Endothelial cell of umbilical vein (primary cell): ENCODE measurements at regions not wholly inside any gene's neighbourhood (a gene's known extent, or its start where the extent isn't known, plus 50 kb on each side); places are given as distances from the start of the nearest gene placed in this dataset.

Source experiments
- BruUV-seq: library from RNA; stranded (reverse); fragments of 400-500 nt; replicated peaks from 2 replicates; lab custom pipeline; 2021; lab: Mats Ljungman, UMichigan
- CTCF ChIA-PET: fragments of 300-600, 350-600 bp; sonication (Branson Sonifier 250); formaldehyde crosslinking; loops from one replicate; lab custom pipeline; 2021; ENCODE audit warnings: antibody characterized with exemption, inconsistent platforms; lab: Charles Lee
- POLR2A ChIA-PET: fragments of 300-600, 350-600 bp; sonication (Branson Sonifier 250); formaldehyde crosslinking; loops from one replicate; lab custom pipeline; 2021; ENCODE audit warnings: antibody characterized with exemption, inconsistent platforms; lab: Charles Lee
- DNase-seq: peaks from one replicate; pipeline ENCODE4 v3.0.0-alpha.2; 2011; ENCODE audit warnings: low read depth, low spot score
- FAIRE-seq: peaks from 2 replicates; lab custom pipeline; 2011; peaks lifted over from hg19 to GRCh38; lab: Jason Lieb, UNC
- H2AFZ ChIP-seq: 2 replicates; pipeline ENCODE4 v1.6.0; 2012; ENCODE audit warnings: low read depth, low read length, control low read depth, inconsistent platforms
- H3K27ac ChIP-seq: 2 replicates; pipeline ENCODE4 v1.5.1; 2011; ENCODE audit warnings: low read depth, mild to moderate bottlenecking, control low read depth, low read length, moderate library complexity; ENCODE audit not compliant: insufficient read depth
- H3K27me3 ChIP-seq, 2 experiments: 2 replicates each; pipeline versions ENCODE4 v1.6.0 to v1.6.1; 2011; ENCODE audit warnings: low read length in 2 of 2, mixed read lengths in 1 of 2; ENCODE audit not compliant: control insufficient read depth in 2 of 2, insufficient read depth in 2 of 2
- H3K36me3 ChIP-seq, 2 experiments: 2 replicates in 1 of 2; 3 replicates in 1 of 2; pipeline ENCODE4 v1.5.1; 2011; ENCODE audit warnings: low read length in 2 of 2, mild to moderate bottlenecking in 1 of 2, moderate library complexity in 1 of 2; ENCODE audit not compliant: control insufficient read depth in 2 of 2, insufficient read depth in 2 of 2; ENCODE audit errors: extremely low read depth in 1 of 2
- H3K4me1 ChIP-seq: 3 replicates; pipeline ENCODE4 v1.5.1; 2011; ENCODE audit warnings: mild to moderate bottlenecking, low read length; ENCODE audit not compliant: control insufficient read depth, insufficient read depth; ENCODE audit errors: extremely low read depth
- H3K4me2 ChIP-seq: 2 replicates; pipeline ENCODE4 v1.6.1; 2011; ENCODE audit warnings: low read length, control low read depth, mixed read lengths; ENCODE audit not compliant: insufficient read depth
- H3K4me3 ChIP-seq, 3 experiments: fragments of 200-600 bp in 1 of 3; sonication (generic), shearing (Covaris generic) in 1 of 3; replicated peaks in 1 of 3; 2 replicates each; pipeline ENCODE4 v1.5.1; 2011 to 2016; ENCODE audit warnings: control low read depth in 3 of 3, low read length in 3 of 3, mild to moderate bottlenecking in 2 of 3, inconsistent platforms in 1 of 3, low read depth in 1 of 3, moderate library complexity in 1 of 3; ENCODE audit not compliant: insufficient read depth in 1 of 3
- H3K79me2 ChIP-seq: 2 replicates; pipeline ENCODE4 v1.6.0; 2012; ENCODE audit warnings: low read length, inconsistent platforms; ENCODE audit not compliant: control insufficient read depth, insufficient read depth
- H3K9ac ChIP-seq: replicated peaks from 2 replicates; pipeline ENCODE3; 2011; ENCODE audit warnings: low read length, control low read depth; ENCODE audit not compliant: insufficient read depth; ENCODE audit errors: extremely low read depth
- H3K9me1 ChIP-seq: replicated peaks from 3 replicates; pipeline ENCODE4 v1.6.0; 2011; ENCODE audit warnings: mild to moderate bottlenecking, low read length; ENCODE audit not compliant: control insufficient read depth, insufficient read depth; ENCODE audit errors: extremely low read depth
- H3K9me3 ChIP-seq: replicated peaks from 2 replicates; pipeline ENCODE4 v1.5.1; 2012; ENCODE audit warnings: low read length, inconsistent platforms; ENCODE audit not compliant: control insufficient read depth, insufficient read depth
- H4K20me1 ChIP-seq: replicated peaks from 2 replicates; pipeline ENCODE3; 2011; ENCODE audit warnings: mild to moderate bottlenecking, low read length; ENCODE audit not compliant: control insufficient read depth, insufficient read depth; ENCODE audit errors: extremely low read depth
- EZH2 ChIP-seq: IDR thresholded peaks from 2 replicates; pipeline ENCODE4 v1.6.1; 2012; ENCODE audit warnings: borderline replicate concordance, low read depth, mild to moderate bottlenecking, moderate library complexity, low read length, inconsistent platforms; ENCODE audit not compliant: severe bottlenecking
- FOS ChIP-seq: IDR thresholded peaks from 2 replicates; pipeline ENCODE4 v1.6.1; 2011; ENCODE audit warnings: mild to moderate bottlenecking, low read length, moderate library complexity, borderline replicate concordance; ENCODE audit not compliant: insufficient read depth
- GATA2 ChIP-seq: IDR thresholded peaks from 2 replicates; pipeline ENCODE4 v1.7.0; 2011; ENCODE audit warnings: low read depth, mild to moderate bottlenecking, moderate library complexity, mixed read lengths, low read length; ENCODE audit not compliant: insufficient read length, insufficient read depth
- JUN ChIP-seq: IDR thresholded peaks from 2 replicates; pipeline ENCODE4 v1.6.1; 2011; ENCODE audit warnings: borderline replicate concordance, low read depth; ENCODE audit not compliant: insufficient read length, insufficient read depth
- MYC ChIP-seq: IDR thresholded peaks from one replicate; pipeline ENCODE4 v1.6.1; 2011; ENCODE audit warnings: mild to moderate bottlenecking, low read depth, low read length
- POLR2A ChIP-seq: IDR thresholded peaks from 2 replicates; pipeline ENCODE4 v1.6.1; 2012; ENCODE audit warnings: low read depth, mild to moderate bottlenecking, control low read depth, low read length
- POLR2AphosphoS5 ChIP-seq: IDR thresholded peaks from 2 replicates; pipeline ENCODE4 v1.6.1; 2012; ENCODE audit warnings: low read depth, mild to moderate bottlenecking, control low read depth, low read length, moderate library complexity; ENCODE audit not compliant: insufficient read depth
- dilution Hi-C: fragments of 300-500 bp; cut with MboI; formaldehyde crosslinking; loops from one replicate; pipeline ENCODE4 v1.15.0; 2019; ENCODE audit warnings: low sequenced_read_pairs; ENCODE audit not compliant: extremely low pct_ligation_motif_present
- intact Hi-C: fragments of 100-400 bp; cut with micrococcal nuclease; formaldehyde crosslinking; loops from one replicate; pipeline ENCODE4 v1.10.0; 2022
- TF ChIP-seq, protein P1 (sequence below): IDR thresholded peaks from 2 replicates; pipeline ENCODE4 v1.6.1; 2011; ENCODE audit not compliant: insufficient read depth, insufficient read length
- TF ChIP-seq, protein P2 (sequence below), 2 donors: IDR thresholded peaks; 1 replicate in 1 of 2; 2 replicates in 1 of 2; pipeline ENCODE4 v1.5.1; 2011; ENCODE audit warnings: low read length in 2 of 2, mild to moderate bottlenecking in 2 of 2, moderate library complexity in 2 of 2, control low read depth in 1 of 2, inconsistent platforms in 1 of 2, low read depth in 1 of 2; ENCODE audit not compliant: insufficient read depth in 1 of 2; ENCODE audit errors: extremely low read depth in 1 of 2

DNA sequence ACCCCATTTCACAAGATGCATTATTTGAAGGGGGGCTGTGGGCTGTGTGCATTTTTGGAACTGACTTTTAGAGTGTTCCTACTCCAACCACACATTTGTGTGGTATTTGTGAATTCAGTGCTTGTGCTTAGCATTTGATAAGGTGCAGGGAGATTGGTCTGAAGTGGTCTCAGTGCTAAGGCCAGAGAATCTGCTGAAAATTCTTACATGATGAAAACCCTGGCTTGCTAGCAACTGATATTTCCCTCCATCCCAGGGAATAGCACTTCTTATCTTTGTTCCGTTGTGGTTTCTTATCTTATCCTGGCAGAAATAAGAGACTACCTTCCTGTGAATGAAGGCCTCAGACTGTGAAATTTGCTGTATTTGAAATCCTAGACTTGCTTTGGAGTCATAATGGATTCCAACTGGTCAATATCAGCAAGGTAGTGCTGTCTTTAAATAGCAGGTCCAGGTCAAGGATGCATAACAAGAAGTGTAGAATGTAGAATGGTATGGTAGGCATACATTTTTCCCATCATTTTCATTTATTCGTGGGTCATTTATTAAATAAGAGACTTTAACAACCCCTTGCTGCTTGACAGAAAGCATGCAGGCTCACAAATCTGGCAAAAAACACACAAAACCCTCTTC, 986.9 kb downstream of the REEP3 start:
- Histone ChIP-seq H3K36me3 (no peaks in the 10 kb centered on the region), H2AFZ (no peak overlapping the region), H3K27me3 (no peaks in the 10 kb centered on the region), H3K4me1 (peaks cover 3% of the 10 kb centered on the region), H3K27ac (no peak overlapping the region), H3K9me1 (no peaks in the 10 kb centered on the region), H3K4me3 (no peak overlapping the region), H3K9me3 (no peaks in the 10 kb centered on the region), H4K20me1 (no peaks in the 10 kb centered on the region), H3K9ac (no peak overlapping the region), H3K79me2 (no peaks in the 10 kb centered on the region), H3K4me2 (no peak overlapping the region)
- TF ChIP-seq GATA2 (peak; percentile 95), EZH2 (no peak)
- DNase-seq = peak; percentile 67
- no TSS peak for BruUV-seq
- FAIRE-seq = peak; percentile 55
- dilution Hi-C loops = no loop called here
- intact Hi-C loops = no loop called here
- ChIA-PET POLR2A (no interaction called here), CTCF (no interaction called here)

DNA sequence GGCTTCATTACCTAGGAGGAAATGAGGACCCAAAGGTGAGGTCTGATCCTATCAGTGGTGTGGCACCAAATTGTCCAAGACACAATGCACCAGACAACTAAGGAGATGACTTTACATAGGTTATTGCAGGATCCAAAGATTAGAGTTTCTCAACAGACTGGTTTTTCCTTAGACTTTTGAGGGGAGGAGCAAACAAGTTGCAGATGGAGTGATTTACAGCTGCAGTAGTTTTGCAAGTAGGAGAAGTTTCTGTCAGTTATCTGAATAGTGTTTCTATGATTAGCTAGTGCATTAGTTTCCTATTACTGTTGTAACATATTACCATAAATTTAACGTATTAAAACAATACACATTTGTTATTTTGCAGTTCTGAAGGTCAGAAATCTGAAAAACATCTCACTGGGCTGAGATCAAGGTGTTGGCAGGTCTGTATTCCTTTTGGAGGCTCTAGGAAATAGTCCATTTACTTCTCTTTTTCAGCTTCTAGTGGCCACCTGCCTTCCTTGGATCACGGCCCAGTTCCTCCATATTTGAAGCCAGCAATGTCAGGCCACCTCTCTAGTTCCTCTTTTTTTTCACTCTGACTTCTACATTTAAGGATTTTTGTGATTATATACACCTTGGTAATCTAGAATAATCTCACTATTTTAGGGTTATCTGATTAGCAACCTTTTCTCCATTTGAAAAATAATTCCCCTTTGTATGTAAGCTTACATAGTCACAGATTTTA, 994.9 kb downstream of the REEP3 start:
- no peaks in the 10 kb centered on the region for H4K20me1 ChIP-seq
- POLR2A ChIA-PET = no interaction called here
- no peaks in the 10 kb centered on the region for H3K4me1 ChIP-seq
- no peak overlapping the region for H3K27ac ChIP-seq
- no peak overlapping the region for H2AFZ ChIP-seq
- intact Hi-C loops = no loop called here
- H3K4me2 ChIP-seq = no peak overlapping the region
- H3K79me2 ChIP-seq = no peaks in the 10 kb centered on the region
- dilution Hi-C loops = no loop called here
- no peaks in the 10 kb centered on the region for H3K36me3 ChIP-seq
- FAIRE-seq (no peak), DNase-seq (no peak)
- H3K4me3 ChIP-seq = no peak overlapping the region
- no peak overlapping the region for H3K9ac ChIP-seq
- CTCF ChIA-PET = no interaction called here
- H3K9me1 ChIP-seq = no peaks in the 10 kb centered on the region
- TF ChIP-seq JUN = no peak
- TF ChIP-seq GATA2 = no peak
- no peak for TF ChIP-seq MYC
- TF ChIP-seq, protein P1, sequence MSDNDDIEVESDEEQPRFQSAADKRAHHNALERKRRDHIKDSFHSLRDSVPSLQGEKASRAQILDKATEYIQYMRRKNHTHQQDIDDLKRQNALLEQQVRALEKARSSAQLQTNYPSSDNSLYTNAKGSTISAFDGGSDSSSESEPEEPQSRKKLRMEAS = no peak
- TF ChIP-seq FOS = no peak
- TF ChIP-seq EZH2 = no peak
- TF ChIP-seq POLR2A = no peak
- TF ChIP-seq, protein P2, sequence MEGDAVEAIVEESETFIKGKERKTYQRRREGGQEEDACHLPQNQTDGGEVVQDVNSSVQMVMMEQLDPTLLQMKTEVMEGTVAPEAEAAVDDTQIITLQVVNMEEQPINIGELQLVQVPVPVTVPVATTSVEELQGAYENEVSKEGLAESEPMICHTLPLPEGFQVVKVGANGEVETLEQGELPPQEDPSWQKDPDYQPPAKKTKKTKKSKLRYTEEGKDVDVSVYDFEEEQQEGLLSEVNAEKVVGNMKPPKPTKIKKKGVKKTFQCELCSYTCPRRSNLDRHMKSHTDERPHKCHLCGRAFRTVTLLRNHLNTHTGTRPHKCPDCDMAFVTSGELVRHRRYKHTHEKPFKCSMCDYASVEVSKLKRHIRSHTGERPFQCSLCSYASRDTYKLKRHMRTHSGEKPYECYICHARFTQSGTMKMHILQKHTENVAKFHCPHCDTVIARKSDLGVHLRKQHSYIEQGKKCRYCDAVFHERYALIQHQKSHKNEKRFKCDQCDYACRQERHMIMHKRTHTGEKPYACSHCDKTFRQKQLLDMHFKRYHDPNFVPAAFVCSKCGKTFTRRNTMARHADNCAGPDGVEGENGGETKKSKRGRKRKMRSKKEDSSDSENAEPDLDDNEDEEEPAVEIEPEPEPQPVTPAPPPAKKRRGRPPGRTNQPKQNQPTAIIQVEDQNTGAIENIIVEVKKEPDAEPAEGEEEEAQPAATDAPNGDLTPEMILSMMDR (IDR thresholded peaks at IDR 0.05; ENCODE audit: extremely low read depth in 1 of 2, insufficient read depth in 1 of 2, low read depth in 1 of 2, low read length in 2 of 2) = no peak
- TF ChIP-seq POLR2AphosphoS5 = no peak
- H3K9me3 ChIP-seq = no peaks in the 10 kb centered on the region
- no peaks in the 10 kb centered on the region for H3K27me3 ChIP-seq
- BruUV-seq = no TSS peak
